Activated T-helper 2 cell treated with anti-CD3 and anti-CD28 coated beads, Interferon-gamma antibody, Interleukin-2, Interleukin-4, amounts not matched to agents 10 μg/mL and 5 μg/mL and 100 μg/mL, durations not matched to agents 14 hours and 24 hours and 36 hours (primary cell): ENCODE measurements at regions not wholly inside any gene's neighbourhood (a gene's known extent, or its start where the extent isn't known, plus 50 kb on each side); places are given as distances from the start of the nearest gene placed in this dataset.
"Not testable (repeated sequence)": the region's sequence is repeated elsewhere in the genome, so short reads cannot be mapped to it uniquely, and the experiment has no call there.

ENCODE experiments used
- DNase-seq: peaks from one replicate; pipeline ENCODE4 v3.0.0; 2021; ENCODE audit warnings: low spot score
- H3K27ac Mint-ChIP-seq: one replicate; pipeline ENCODE4 v1.8.0; 2021; ENCODE audit warnings: mixed read lengths
- H3K27me3 Mint-ChIP-seq: one replicate; pipeline ENCODE4 v1.8.0; 2021; ENCODE audit warnings: low read depth, mixed read lengths
- H3K36me3 Mint-ChIP-seq: one replicate; pipeline ENCODE4 v1.8.0; 2021; ENCODE audit warnings: low read depth, mixed read lengths
- H3K4me1 Mint-ChIP-seq: one replicate; pipeline ENCODE4 v1.8.0; 2021; ENCODE audit warnings: low read depth, mixed read lengths
- H3K4me3 Mint-ChIP-seq: one replicate; pipeline ENCODE4 v1.8.0; 2021; ENCODE audit warnings: low read depth, mild to moderate bottlenecking, moderate library complexity, mixed read lengths
- H3K9me3 Mint-ChIP-seq: one replicate; pipeline ENCODE4 v1.8.0; 2021; ENCODE audit warnings: mixed read lengths
- intact Hi-C: fragments of 100-400 bp; cut with micrococcal nuclease; formaldehyde crosslinking; loops from one replicate; pipeline ENCODE4 v1.15.1; 2023

DNA sequence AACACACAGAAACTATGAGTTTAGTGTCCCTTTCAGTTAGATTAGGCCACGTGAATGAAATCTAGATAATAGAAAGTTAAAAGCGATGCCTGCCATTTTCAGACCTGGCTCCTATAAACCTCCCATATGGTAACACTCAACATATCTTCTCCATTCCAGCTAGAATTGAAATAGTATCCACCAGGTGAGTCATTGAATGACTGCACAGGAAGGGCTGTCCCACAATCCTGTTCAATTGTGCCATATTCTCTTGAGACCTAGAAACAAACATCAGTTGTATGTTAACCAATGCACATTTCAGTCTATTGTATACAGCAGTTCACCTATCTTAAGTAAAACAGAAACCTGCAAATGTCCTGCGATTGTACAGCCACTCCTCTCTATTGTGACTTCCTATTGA is 659.3 kb upstream of the SLIT2 start:
- H3K27me3 Mint-ChIP-seq: no peaks in the 10 kb centered on the region
- DNase-seq: no peak
- no peaks in the 10 kb centered on the region for H3K4me1 Mint-ChIP-seq
- intact Hi-C loops: no loop called here
- no peak overlapping the region for H3K4me3 Mint-ChIP-seq
- H3K27ac Mint-ChIP-seq: no peak overlapping the region
- peaks cover 40% of the 10 kb centered on the region for H3K9me3 Mint-ChIP-seq
- H3K36me3 Mint-ChIP-seq: no peaks in the 10 kb centered on the region

DNA sequence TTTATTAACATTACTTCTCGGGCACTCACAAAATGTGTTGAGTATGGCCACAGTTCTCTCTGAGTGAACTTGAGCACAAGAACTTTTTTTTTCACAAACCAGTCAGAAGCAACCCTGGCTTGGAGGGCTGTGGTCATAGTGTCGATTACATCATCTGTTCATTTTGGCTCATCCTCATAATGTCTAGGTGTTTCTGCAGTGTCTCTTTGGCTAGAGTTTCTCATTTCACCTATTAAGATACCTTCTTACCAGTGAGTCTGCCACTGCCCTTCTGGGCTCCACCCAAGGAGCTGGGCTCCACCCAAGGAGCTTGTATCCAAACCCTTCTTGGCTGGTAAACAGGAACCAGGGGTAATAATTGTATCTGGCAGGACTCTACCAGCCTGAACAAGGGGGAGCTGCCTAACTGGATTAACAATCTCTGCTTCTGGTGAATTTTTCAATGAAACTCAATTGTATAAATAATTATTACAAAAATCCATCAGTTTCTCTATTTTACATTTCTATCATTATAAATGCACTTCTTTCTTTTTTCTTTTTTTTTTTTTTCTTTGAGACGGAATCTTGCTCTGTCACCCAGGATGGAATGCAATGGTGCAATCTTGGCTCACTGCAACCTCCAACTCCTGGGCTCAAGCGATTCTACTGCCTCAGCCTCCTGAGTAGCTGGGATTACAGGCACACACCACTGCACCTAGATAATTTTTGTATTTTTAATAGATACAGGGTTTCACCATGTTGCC is 667.7 kb upstream of the SLIT2 start:
- Mint-ChIP-seq H3K27ac (no peak overlapping the region), H3K4me1 (no peaks in the 10 kb centered on the region), H3K27me3 (no peaks in the 10 kb centered on the region), H3K36me3 (no peaks in the 10 kb centered on the region), H3K9me3 (peaks cover 9% of the 10 kb centered on the region), H3K4me3 (no peak overlapping the region)
- intact Hi-C loops: no loop called here
- DNase-seq: no peak

DNA sequence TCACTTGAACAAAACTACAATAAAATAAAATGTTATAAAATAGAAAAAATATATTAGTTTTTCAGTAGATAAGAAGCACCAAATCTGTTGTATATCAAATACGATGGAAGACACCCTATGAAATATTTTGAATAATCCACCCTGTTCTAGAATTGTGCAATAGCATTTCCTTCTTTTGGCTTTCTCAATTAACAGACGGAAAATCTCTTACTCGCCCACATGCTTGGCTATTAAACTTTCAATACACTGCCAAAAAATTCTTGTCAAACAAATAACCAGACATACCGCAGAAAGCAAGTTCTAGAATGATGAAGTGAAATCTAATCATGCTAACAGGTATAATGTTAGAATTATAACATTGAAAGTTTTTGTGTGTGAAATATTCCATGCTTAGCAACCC is 671.6 kb upstream of the SLIT2 start:
- Mint-ChIP-seq H3K27me3 (no peaks in the 10 kb centered on the region), H3K9me3 (peaks cover 10% of the 10 kb centered on the region), H3K4me1 (no peaks in the 10 kb centered on the region), H3K4me3 (no peak overlapping the region), H3K27ac (no peak overlapping the region), H3K36me3 (no peaks in the 10 kb centered on the region)
- intact Hi-C loops: no loop called here
- no peak for DNase-seq

DNA sequence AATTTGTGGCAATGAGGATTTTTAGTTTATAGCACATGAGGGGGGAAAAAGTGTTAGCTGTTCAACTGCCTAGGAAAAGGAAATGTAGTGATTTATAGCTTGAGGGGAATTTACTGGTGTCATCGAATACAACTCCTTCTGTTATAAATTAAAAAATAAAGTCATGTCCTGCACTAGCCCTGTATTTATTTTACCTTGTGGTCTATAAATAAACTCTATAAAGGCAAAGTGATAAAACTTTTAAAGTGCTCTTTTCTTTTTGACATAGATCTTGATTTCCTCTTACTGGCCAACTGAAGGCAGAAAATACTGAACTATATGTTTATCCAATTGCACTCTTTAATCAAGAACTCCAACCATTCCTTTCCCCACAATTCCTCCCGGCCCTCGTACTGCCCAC is 672.1 kb upstream of the SLIT2 start:
- H3K4me1 Mint-ChIP-seq: no peaks in the 10 kb centered on the region
- no peaks in the 10 kb centered on the region for H3K36me3 Mint-ChIP-seq
- no peak for DNase-seq
- peaks cover 8% of the 10 kb centered on the region for H3K9me3 Mint-ChIP-seq
- no peak overlapping the region for H3K4me3 Mint-ChIP-seq
- intact Hi-C loops: no loop called here
- no peaks in the 10 kb centered on the region for H3K27me3 Mint-ChIP-seq
- H3K27ac Mint-ChIP-seq: no peak overlapping the region

DNA sequence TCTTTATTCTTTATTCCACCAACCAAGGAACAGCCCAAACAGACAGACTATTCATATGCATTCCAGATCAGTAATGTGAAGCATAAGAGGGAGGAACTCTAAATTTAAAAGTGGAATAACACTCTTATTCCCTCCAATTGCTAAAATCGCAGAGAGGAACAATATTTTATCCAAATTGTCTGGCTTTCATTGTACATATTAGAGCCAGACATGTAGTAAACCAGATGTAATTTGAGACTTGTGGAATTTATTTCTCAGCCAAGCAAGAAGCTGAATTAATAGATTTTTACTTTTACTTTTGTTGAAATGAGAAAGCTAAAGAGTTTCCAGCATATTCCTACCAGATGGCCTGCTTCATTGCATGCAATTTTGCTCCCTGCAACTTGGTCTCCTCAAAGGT is 674.6 kb upstream of the SLIT2 start:
- peaks cover 11% of the 10 kb centered on the region for H3K9me3 Mint-ChIP-seq

DNA sequence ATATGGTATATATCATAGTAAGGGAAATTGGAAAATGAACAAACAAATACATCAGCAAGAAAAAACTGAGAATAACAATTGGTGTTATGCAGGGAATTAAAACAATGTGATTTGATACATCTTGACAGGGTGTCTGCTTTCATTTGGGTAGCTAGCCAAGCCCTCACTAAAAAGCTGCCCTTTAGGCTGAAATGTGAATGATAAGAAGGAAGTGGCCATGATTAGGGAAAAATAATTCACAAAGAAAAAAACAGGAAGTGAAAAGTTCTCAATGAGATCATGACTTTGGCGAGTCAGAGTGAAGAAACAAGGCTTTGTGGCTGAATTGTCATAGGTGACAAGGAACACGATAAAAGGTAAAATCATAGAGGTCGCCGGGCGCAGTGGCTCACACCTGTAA is 675.8 kb upstream of the SLIT2 start:
- Mint-ChIP-seq H3K36me3 (no peaks in the 10 kb centered on the region), H3K4me3 (no peak overlapping the region), H3K27ac (no peak overlapping the region), H3K4me1 (no peaks in the 10 kb centered on the region), H3K9me3 (peaks cover 10% of the 10 kb centered on the region), H3K27me3 (no peaks in the 10 kb centered on the region)
- no peak for DNase-seq
- intact Hi-C loops: no loop called here

More for the DNA sequence above, 674.6 kb upstream of the SLIT2 start:
- Mint-ChIP-seq H3K4me3 (no peak overlapping the region), H3K36me3 (no peaks in the 10 kb centered on the region), H3K27ac (no peak overlapping the region), H3K4me1 (no peaks in the 10 kb centered on the region), H3K27me3 (no peaks in the 10 kb centered on the region)
- no peak for DNase-seq
- intact Hi-C loops: no loop called here

DNA sequence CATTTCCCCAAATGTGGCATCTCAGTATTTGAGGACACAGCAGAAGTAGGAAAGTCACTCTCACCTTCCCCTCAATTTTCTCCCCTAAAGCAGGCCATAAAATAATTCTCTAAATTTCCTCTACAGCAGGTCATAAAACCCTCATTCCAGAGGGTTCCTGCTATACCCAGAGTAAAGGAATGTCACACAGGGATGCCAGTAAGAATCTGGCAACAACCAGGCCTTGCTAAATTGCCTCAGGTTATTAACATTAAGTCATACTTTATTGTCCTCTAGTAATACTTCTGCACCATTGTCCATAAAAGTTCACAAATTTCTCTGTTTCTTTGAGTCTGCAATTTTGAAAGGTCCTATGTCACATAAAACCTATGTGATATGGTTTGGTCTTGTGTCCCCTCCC is 685.7 kb upstream of the SLIT2 start:
- Mint-ChIP-seq H3K4me1 (no peaks in the 10 kb centered on the region), H3K27me3 (no peaks in the 10 kb centered on the region), H3K27ac (no peak overlapping the region), H3K36me3 (no peaks in the 10 kb centered on the region), H3K9me3 (peaks cover 34% of the 10 kb centered on the region), H3K4me3 (no peak overlapping the region)
- no peak for DNase-seq
- intact Hi-C loops: no loop called here

DNA sequence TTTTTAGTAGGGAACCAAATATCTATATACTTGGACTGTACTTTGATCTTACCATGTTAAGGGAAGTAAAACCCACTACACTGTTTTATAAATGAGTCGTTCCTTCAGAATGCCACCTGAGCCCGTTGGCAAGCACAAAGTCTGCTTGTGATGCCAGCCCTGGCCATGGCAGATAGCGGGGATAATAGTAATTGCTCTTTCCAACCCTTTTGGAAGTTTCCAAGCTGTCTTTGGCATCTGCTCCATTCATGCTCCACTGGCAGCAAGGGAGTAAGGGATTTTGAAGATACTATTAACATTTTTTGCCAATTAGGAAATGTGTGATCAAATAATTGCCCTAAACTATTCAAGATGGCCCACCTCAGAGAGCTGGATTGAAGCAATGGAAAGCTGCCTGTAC is 689.2 kb upstream of the SLIT2 start:
- Mint-ChIP-seq H3K27ac (no peak overlapping the region), H3K27me3 (no peaks in the 10 kb centered on the region), H3K4me3 (no peak overlapping the region), H3K4me1 (no peaks in the 10 kb centered on the region), H3K9me3 (peaks cover 37% of the 10 kb centered on the region), H3K36me3 (no peaks in the 10 kb centered on the region)
- no peak for DNase-seq
- intact Hi-C loops: no loop called here

DNA sequence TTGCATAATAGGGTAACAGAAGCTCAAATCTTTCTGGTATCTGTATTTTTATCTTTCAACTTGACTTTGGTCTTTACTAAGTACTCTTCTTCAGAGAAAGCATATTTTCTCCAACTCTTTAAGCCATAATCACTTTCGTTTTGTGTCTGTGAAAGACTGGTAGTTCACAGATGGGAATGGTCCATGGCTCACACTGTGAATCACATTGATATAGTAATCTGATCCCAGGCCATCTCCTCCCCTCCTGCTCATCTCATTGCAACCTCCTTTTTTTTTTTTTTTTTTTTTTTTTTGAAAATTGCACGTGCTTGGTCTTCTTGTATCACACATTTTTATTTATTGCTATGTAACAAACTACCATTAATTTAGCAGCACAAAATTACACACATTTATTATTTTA is 694.5 kb upstream of the SLIT2 start:
- peaks cover 37% of the 10 kb centered on the region for H3K9me3 Mint-ChIP-seq
- H3K27ac Mint-ChIP-seq: no peak overlapping the region
- H3K27me3 Mint-ChIP-seq: no peaks in the 10 kb centered on the region
- H3K4me3 Mint-ChIP-seq: no peak overlapping the region
- no peak for DNase-seq
- no peaks in the 10 kb centered on the region for H3K4me1 Mint-ChIP-seq
- no peaks in the 10 kb centered on the region for H3K36me3 Mint-ChIP-seq
- intact Hi-C loops: no loop called here

DNA sequence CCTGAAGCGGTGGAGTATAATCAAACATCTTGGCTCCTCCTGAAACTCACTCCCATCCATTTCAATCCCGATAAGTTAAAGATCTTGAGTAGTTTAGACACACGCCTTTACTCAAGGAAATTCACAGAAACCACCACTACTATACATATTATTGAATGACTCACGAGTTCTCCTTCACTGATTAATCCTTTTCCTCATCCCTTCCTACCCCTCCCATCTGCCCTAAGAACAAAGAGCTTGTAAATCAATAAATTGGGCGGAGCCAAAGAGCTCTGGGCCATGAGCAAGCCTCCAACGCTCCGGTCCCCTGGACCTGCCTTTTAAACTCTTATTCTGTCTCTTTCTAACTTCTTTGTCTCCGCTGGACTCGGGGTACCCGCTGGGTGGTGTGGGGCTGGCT is 695.4 kb upstream of the SLIT2 start:
- intact Hi-C loops, H3K4me3 Mint-ChIP-seq, DNase-seq, H3K36me3 Mint-ChIP-seq, H3K4me1 Mint-ChIP-seq, H3K27ac Mint-ChIP-seq, H3K27me3 Mint-ChIP-seq: not testable (repeated sequence)
- H3K9me3 Mint-ChIP-seq: peaks cover 32% of the 10 kb centered on the region

DNA sequence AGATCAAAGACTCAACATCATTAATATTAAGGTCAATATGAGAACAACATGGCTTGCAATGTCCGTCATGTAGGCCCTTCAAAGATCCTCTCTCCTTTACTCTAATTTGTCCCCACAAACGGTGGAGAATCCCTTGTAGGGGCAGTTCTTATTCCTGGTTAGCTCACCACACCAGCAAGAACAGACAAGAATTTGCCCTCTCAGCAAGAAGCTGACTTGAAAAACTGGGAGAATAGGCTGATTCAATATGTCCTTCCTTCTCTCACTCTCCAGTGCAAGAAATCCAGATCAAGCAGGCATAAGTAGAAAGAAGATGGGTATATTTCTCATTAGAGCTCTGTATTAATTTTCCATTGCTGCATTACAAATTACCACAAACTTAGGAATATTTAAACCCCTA is 704.2 kb upstream of the SLIT2 start:
- no peak overlapping the region for H3K4me3 Mint-ChIP-seq
- no peaks in the 10 kb centered on the region for H3K27me3 Mint-ChIP-seq
- intact Hi-C loops: no loop called here
- H3K4me1 Mint-ChIP-seq: no peaks in the 10 kb centered on the region
- H3K36me3 Mint-ChIP-seq: no peaks in the 10 kb centered on the region
- no peak overlapping the region for H3K27ac Mint-ChIP-seq
- peaks cover 22% of the 10 kb centered on the region for H3K9me3 Mint-ChIP-seq
- DNase-seq: no peak

DNA sequence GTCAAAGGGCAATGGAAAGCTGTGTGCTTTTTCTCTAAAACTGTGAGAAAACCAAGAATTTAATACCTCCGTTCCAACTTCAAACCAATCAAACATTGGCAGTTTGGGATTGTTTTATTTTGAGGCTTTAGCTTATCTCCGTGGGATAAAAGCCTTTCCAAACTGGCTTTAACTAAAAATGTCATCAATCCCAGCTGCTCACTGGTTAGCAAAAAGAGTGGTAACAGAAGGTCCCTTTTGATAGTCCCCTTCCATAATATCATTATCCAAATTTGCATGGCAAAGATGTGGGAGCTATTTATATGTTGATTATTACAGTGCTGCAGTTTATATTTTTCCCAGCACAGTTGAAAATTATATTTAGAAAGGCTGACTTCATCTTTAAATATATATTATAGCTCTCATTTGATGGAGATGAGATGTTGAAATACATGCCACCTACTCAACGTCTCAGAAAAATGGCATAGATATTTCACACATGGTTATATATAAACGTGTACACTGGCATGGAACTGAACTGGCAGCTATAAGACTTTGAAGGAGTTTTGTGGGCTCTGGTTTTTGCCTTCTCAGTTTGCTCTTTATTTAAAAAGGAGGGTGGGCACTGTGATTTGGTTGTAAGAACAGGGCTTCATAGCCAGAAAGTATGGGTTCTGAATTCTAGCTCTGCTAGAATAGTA is 707.1 kb upstream of the SLIT2 start:
- no peaks in the 10 kb centered on the region for H3K4me1 Mint-ChIP-seq
- intact Hi-C loops: no loop called here
- no peak overlapping the region for H3K27ac Mint-ChIP-seq
- H3K27me3 Mint-ChIP-seq: no peaks in the 10 kb centered on the region
- H3K9me3 Mint-ChIP-seq: peaks cover 24% of the 10 kb centered on the region
- no peaks in the 10 kb centered on the region for H3K36me3 Mint-ChIP-seq
- no peak overlapping the region for H3K4me3 Mint-ChIP-seq
- DNase-seq: no peak

DNA sequence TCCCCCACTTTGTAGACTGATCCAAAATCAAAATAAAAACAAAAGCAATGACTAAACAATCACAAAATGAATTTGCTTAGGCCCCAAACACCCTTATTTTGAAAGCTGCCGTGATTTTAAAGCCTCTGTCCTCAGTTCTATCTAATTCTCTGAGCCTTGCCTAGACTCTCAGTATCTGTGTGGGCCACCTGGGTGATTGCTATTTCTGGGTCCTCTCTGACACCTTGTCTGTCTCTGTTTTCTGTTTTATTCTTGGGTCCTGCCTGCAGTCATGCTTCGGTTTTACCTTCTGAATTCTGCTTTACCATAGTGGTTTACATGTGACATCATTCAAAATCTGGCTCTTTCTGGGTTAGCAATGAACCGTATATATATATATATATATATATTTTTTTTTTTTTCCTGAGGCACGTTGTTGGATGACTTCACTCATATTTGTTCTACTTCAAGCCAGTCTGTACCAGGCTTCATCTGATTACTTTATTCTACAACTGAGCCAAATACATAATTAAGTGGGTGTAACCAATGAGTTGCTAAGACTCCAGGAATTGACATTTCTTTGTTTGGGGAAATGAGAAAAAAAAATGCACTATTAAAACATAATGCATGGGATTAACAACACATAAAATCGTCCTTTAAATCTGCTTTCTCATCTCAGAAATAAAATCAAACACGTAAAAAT is 710.7 kb upstream of the SLIT2 start:
- Mint-ChIP-seq H3K36me3 (no peaks in the 10 kb centered on the region), H3K9me3 (peaks cover 32% of the 10 kb centered on the region), H3K27ac (no peak overlapping the region), H3K4me1 (no peaks in the 10 kb centered on the region), H3K27me3 (no peaks in the 10 kb centered on the region), H3K4me3 (no peak overlapping the region)
- no peak for DNase-seq
- intact Hi-C loops: no loop called here
